A673 (cell line): ENCODE measurements at regions not wholly inside any gene's neighbourhood (a gene's known extent, or its start where the extent isn't known, plus 50 kb on each side); places are given as distances from the start of the nearest gene placed in this dataset.

Experiments used
- BruUV-seq: library from RNA; stranded (reverse); fragments of 400-500 nt; replicated peaks from 2 replicates; lab custom pipeline; 2021; lab: Mats Ljungman, UMichigan
- CTCF ChIA-PET: fragments of 300-600 bp; sonication (Branson Sonifier 250); formaldehyde crosslinking; loops from one replicate; lab custom pipeline; 2022; ENCODE audit warnings: antibody characterized with exemption; lab: Charles Lee
- POLR2A ChIA-PET: fragments of 300-600 bp; sonication (Branson Sonifier 250); formaldehyde crosslinking; loops from one replicate; lab custom pipeline; 2022; ENCODE audit warnings: antibody characterized with exemption; ENCODE audit not compliant: low non-redundant PET; lab: Charles Lee
- DNase-seq: peaks from one replicate; pipeline ENCODE4 v3.0.0-alpha.2; 2015; ENCODE audit warnings: low spot score
- H3K27ac ChIP-seq: fragments of 200-600 bp; sonication (generic); 2 replicates; pipeline ENCODE4 v1.5.1; 2016; ENCODE audit warnings: mixed run types, low read depth, mild to moderate bottlenecking, mixed read lengths, antibody characterized with exemption, low read length; ENCODE audit not compliant: poor library complexity, severe bottlenecking
- H3K27me3 ChIP-seq: fragments of 200-600 bp; sonication (generic); replicated peaks from 2 replicates; pipeline ENCODE4 v1.6.1; 2017; ENCODE audit warnings: mixed run types, low read depth, mild to moderate bottlenecking, mixed read lengths, antibody characterized with exemption, low read length; ENCODE audit not compliant: insufficient read depth, poor library complexity
- H3K36me3 ChIP-seq: fragments of 200-600 bp; sonication (generic); 2 replicates; pipeline ENCODE4 v1.6.1; 2016; ENCODE audit warnings: mixed run types, mild to moderate bottlenecking, mixed read lengths, antibody characterized with exemption, low read length; ENCODE audit not compliant: insufficient read depth, poor library complexity, severe bottlenecking
- H3K4me1 ChIP-seq: fragments of 200-600 bp; sonication (generic); 2 replicates; pipeline ENCODE4 v1.6.1; 2017; ENCODE audit warnings: mixed run types, mild to moderate bottlenecking, mixed read lengths, antibody characterized with exemption, low read length; ENCODE audit not compliant: insufficient read depth, poor library complexity, severe bottlenecking
- H3K4me3 ChIP-seq: fragments of 200-600 bp; sonication (generic); 2 replicates; pipeline ENCODE4 v1.5.1; 2016; ENCODE audit warnings: low read depth, mixed run types, mild to moderate bottlenecking, mixed read lengths, low read length; ENCODE audit not compliant: poor library complexity, severe bottlenecking
- H3K9me3 ChIP-seq: fragments of 200-600 bp; sonication (generic); 2 replicates; pipeline ENCODE4 v1.6.1; 2016; ENCODE audit warnings: mixed run types, low read depth, mild to moderate bottlenecking, mixed read lengths, antibody characterized with exemption, low read length; ENCODE audit not compliant: poor library complexity, severe bottlenecking
- EZH2 ChIP-seq: fragments of 200-600 bp; sonication (generic); IDR thresholded peaks from 2 replicates; pipeline ENCODE4 v1.6.1; 2017; ENCODE audit warnings: borderline replicate concordance, low read depth, mild to moderate bottlenecking, mixed read lengths, antibody characterized with exemption, low read length; ENCODE audit not compliant: poor library complexity, severe bottlenecking
- intact Hi-C: fragments of 100-400 bp; cut with micrococcal nuclease; formaldehyde crosslinking; loops from one replicate; pipeline ENCODE4 v1.10.0; 2022; ENCODE audit not compliant: unreplicated experiment
- TF ChIP-seq, protein P1 (sequence below): fragments of 300-800, 200-600 bp; sonication (generic); conservative IDR thresholded peaks from 2 replicates; pipeline ENCODE4 v1.5.1; 2017; ENCODE audit warnings: low read depth, mild to moderate bottlenecking, antibody characterized with exemption, low read length, moderate library complexity, mixed read lengths

DNA sequence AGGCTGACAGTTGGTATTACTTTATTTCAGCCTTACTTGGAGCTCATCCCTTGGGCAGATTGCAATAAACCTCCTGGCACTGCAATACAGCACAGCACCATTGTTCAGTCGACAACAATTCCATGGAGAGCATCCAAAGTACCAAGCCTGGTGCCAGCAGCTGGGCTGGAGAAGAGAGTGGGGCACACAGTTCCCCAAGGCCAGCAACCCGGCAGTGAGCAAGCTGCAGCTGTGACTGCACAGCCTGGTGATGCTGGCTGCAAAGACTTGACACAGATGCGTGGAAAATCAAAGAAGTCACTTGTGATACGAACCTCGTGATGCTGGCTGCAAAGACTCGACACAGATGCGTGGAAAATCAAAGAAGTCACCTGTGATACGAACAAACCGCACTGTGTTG is 125.4 kb downstream of the ATPSCKMT start:
- no peak for TF ChIP-seq EZH2
- TF ChIP-seq, protein P1, sequence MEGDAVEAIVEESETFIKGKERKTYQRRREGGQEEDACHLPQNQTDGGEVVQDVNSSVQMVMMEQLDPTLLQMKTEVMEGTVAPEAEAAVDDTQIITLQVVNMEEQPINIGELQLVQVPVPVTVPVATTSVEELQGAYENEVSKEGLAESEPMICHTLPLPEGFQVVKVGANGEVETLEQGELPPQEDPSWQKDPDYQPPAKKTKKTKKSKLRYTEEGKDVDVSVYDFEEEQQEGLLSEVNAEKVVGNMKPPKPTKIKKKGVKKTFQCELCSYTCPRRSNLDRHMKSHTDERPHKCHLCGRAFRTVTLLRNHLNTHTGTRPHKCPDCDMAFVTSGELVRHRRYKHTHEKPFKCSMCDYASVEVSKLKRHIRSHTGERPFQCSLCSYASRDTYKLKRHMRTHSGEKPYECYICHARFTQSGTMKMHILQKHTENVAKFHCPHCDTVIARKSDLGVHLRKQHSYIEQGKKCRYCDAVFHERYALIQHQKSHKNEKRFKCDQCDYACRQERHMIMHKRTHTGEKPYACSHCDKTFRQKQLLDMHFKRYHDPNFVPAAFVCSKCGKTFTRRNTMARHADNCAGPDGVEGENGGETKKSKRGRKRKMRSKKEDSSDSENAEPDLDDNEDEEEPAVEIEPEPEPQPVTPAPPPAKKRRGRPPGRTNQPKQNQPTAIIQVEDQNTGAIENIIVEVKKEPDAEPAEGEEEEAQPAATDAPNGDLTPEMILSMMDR: no peak
- H3K4me1 ChIP-seq: no peaks in the 10 kb centered on the region
- H3K27ac ChIP-seq: no peak overlapping the region
- H3K36me3 ChIP-seq: no peaks in the 10 kb centered on the region
- ChIA-PET CTCF (no interaction called here), POLR2A (no interaction called here)
- no TSS peak for BruUV-seq
- no peak for DNase-seq
- no peaks in the 10 kb centered on the region for H3K9me3 ChIP-seq
- H3K27me3 ChIP-seq: no peaks in the 10 kb centered on the region
- intact Hi-C loops: no loop called here
- no peak overlapping the region for H3K4me3 ChIP-seq

DNA sequence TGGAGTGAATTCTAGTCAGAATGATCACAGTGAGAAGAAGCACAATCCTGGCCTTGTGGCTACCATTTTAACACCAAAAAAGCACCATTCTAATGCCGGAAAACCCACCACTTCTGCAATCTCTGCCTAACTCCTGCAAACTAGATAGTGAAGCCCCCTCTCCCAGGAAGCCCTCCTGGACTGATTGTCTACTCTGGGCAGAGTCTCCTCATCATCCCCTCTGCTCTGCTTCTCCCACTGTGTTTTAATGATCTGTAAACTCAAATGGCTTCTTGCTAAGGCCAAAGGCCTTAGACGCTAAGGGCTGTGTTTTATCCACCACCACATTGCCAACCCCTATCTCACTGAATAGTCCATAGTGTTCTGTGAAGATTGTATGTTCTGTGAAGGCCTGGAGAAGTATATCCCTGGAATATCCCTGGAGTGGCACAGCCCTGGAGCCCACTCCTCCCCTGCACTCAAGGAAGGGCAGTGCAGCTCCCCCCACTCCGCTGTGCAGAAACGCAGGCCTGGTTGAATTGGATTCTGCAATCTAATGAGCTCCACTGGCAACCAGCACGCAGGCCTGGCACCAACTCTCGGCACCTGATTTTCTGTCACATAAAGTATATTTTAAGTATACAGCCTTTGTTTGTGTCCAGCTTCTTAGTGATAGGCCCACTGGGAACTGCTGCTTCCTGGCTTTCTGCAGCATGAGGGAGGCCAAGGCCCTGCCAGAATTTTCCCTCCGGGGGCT is 126.3 kb downstream of the ATPSCKMT start:
- Histone ChIP-seq H3K9me3 (no peaks in the 10 kb centered on the region), H3K36me3 (no peaks in the 10 kb centered on the region), H3K27me3 (no peaks in the 10 kb centered on the region), H3K4me1 (no peaks in the 10 kb centered on the region), H3K4me3 (no peak overlapping the region), H3K27ac (no peak overlapping the region)
- TF ChIP-seq EZH2: no peak
- TF ChIP-seq, protein P1: no peak
- intact Hi-C loops: no loop called here
- ChIA-PET POLR2A (no interaction called here), CTCF (no interaction called here)
- BruUV-seq: no TSS peak
- no peak for DNase-seq

DNA sequence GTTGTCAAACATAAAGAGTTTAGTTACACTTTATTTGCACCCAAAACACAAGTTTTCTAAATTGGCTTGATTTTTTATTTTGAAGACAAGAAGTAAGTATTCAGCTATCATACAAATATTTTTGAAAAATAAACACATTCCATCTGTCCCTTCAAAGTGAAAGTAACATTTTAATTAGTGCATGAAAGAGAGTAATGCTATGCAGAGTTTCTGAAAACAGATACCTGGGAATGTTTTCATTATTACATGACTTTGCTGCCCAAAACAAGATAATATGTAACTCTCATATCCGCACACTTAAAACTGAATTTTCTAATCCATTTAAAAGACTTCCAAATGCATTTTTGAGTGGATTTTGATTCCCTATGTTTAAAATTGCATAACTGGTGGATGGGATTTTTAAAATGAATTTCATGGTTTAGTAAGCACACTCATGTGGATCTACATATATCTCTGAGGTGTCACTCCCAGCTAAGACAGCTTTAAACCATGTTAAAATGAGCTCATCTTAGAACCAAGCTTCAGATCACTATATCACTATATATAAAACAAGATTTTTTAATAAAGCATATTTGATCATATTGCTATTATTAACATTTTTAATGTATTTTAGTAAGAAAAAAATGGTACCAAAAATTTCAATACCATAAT is 127.5 kb downstream of the ATPSCKMT start:
- CTCF ChIA-PET: no interaction called here
- H3K4me1 ChIP-seq: no peaks in the 10 kb centered on the region
- no peak for TF ChIP-seq EZH2
- TF ChIP-seq, protein P1: no peak
- POLR2A ChIA-PET: no interaction called here
- H3K27ac ChIP-seq: no peak overlapping the region
- DNase-seq: no peak
- H3K27me3 ChIP-seq: no peaks in the 10 kb centered on the region
- no peak overlapping the region for H3K4me3 ChIP-seq
- H3K36me3 ChIP-seq: no peaks in the 10 kb centered on the region
- BruUV-seq: no TSS peak
- H3K9me3 ChIP-seq: no peaks in the 10 kb centered on the region
- intact Hi-C loops: no loop called here
